Activated T-helper 2 cell treated with anti-CD3 and anti-CD28 coated beads, Interferon-gamma antibody, Interleukin-2, Interleukin-4, amounts not matched to agents 10 μg/mL and 5 μg/mL and 100 μg/mL, durations not matched to agents 14 hours and 24 hours and 36 hours (primary cell): ENCODE measurements at regions not wholly inside any gene's neighbourhood (a gene's known extent, or its start where the extent isn't known, plus 50 kb on each side); places are given as distances from the start of the nearest gene placed in this dataset.

Source experiments
- DNase-seq: peaks from one replicate; pipeline ENCODE4 v3.0.0; 2021; ENCODE audit warnings: low spot score
- H3K27ac Mint-ChIP-seq: one replicate; pipeline ENCODE4 v1.8.0; 2021; ENCODE audit warnings: mixed read lengths
- H3K27me3 Mint-ChIP-seq: one replicate; pipeline ENCODE4 v1.8.0; 2021; ENCODE audit warnings: low read depth, mixed read lengths
- H3K36me3 Mint-ChIP-seq: one replicate; pipeline ENCODE4 v1.8.0; 2021; ENCODE audit warnings: low read depth, mixed read lengths
- H3K4me1 Mint-ChIP-seq: one replicate; pipeline ENCODE4 v1.8.0; 2021; ENCODE audit warnings: low read depth, mixed read lengths
- H3K4me3 Mint-ChIP-seq: one replicate; pipeline ENCODE4 v1.8.0; 2021; ENCODE audit warnings: low read depth, mild to moderate bottlenecking, moderate library complexity, mixed read lengths
- H3K9me3 Mint-ChIP-seq: one replicate; pipeline ENCODE4 v1.8.0; 2021; ENCODE audit warnings: mixed read lengths
- intact Hi-C: fragments of 100-400 bp; cut with micrococcal nuclease; formaldehyde crosslinking; loops from one replicate; pipeline ENCODE4 v1.15.1; 2023

- intact Hi-C loops, result no loop called here
- H3K36me3 Mint-ChIP-seq, result no peaks in the 10 kb centered on the region
- H3K9me3 Mint-ChIP-seq, result peaks cover 10% of the 10 kb centered on the region
- peak overlapping the region; percentile 71 for H3K27ac Mint-ChIP-seq
- peaks cover 31% of the 10 kb centered on the region for H3K4me1 Mint-ChIP-seq
- peak overlapping the region; percentile 30 for H3K4me3 Mint-ChIP-seq
- peak; percentile 32 for DNase-seq
- no peaks in the 10 kb centered on the region for H3K27me3 Mint-ChIP-seq
Measured at GRCh38 chr20:52410182-52410647, 218.6 kb upstream of the ZFP64 start.

GRCh38 chr20:52405986-52406385 lies 214.4 kb upstream of the ZFP64 start:
- Mint-ChIP-seq H3K27me3 (no peaks in the 10 kb centered on the region), H3K4me3 (no peak overlapping the region), H3K9me3 (peaks cover 4% of the 10 kb centered on the region)

GRCh38 chr20:52405417-52405816 lies 213.8 kb upstream of the ZFP64 start:
- Mint-ChIP-seq H3K4me3 (no peak overlapping the region), H3K36me3 (no peaks in the 10 kb centered on the region), H3K4me1 (peaks cover 41% of the 10 kb centered on the region), H3K27me3 (no peaks in the 10 kb centered on the region), H3K27ac (peak overlapping the region; percentile 17), H3K9me3 (peaks cover 4% of the 10 kb centered on the region)
- intact Hi-C loops, result loop anchor here (2.0 to 10.0 kb wide), 3 partner anchors 569 to 812 kb away; partner anchors contain the start of gene TSHZ2
- DNase-seq, result no peak

More at GRCh38 chr20:52405986-52406385, 214.4 kb upstream of the ZFP64 start:
- Mint-ChIP-seq H3K36me3 (no peaks in the 10 kb centered on the region), H3K27ac (no peak overlapping the region), H3K4me1 (peaks cover 46% of the 10 kb centered on the region)
- DNase-seq, result no peak
- intact Hi-C loops, result loop anchor here (2.0 to 10.0 kb wide), 3 partner anchors 569 to 811 kb away; partner anchors contain the start of gene TSHZ2

- H3K4me3 Mint-ChIP-seq, result no peak overlapping the region
- H3K27ac Mint-ChIP-seq, result peak overlapping the region; percentile 17
- no peaks in the 10 kb centered on the region for H3K27me3 Mint-ChIP-seq
- no peak for DNase-seq
- peaks cover 33% of the 10 kb centered on the region for H3K4me1 Mint-ChIP-seq
- H3K36me3 Mint-ChIP-seq, result no peaks in the 10 kb centered on the region
- intact Hi-C loops, result loop anchor here (2.0 to 10.0 kb wide), 3 partner anchors 570 to 813 kb away; partner anchors contain the start of gene TSHZ2
- peaks cover 4% of the 10 kb centered on the region for H3K9me3 Mint-ChIP-seq
Measured at GRCh38 chr20:52404671-52405070, 213.1 kb upstream of the ZFP64 start.

- Mint-ChIP-seq H3K9me3 (peaks cover 4% of the 10 kb centered on the region), H3K4me3 (no peak overlapping the region), H3K27me3 (no peaks in the 10 kb centered on the region), H3K36me3 (no peaks in the 10 kb centered on the region), H3K4me1 (peaks cover 30% of the 10 kb centered on the region), H3K27ac (no peak overlapping the region)
- DNase-seq, result no peak
- intact Hi-C loops, result loop anchor here (1.0 to 10.0 kb wide), 2 partner anchors 96 to 572 kb away; partner anchors contain the start of gene TSHZ2
Measured at GRCh38 chr20:52402950-52403349, 211.4 kb upstream of the ZFP64 start.

GRCh38 chr20:52402514-52402913 lies 210.9 kb upstream of the ZFP64 start:
- Mint-ChIP-seq H3K4me1 (peaks cover 30% of the 10 kb centered on the region), H3K36me3 (no peaks in the 10 kb centered on the region), H3K27me3 (no peaks in the 10 kb centered on the region), H3K9me3 (peaks cover 4% of the 10 kb centered on the region), H3K27ac (no peak overlapping the region), H3K4me3 (no peak overlapping the region)
- no peak for DNase-seq
- intact Hi-C loops, result loop anchor here (10.0 kb wide), 1 partner anchor 572 kb away; the partner anchor contains the start of gene TSHZ2

- no peaks in the 10 kb centered on the region for H3K27me3 Mint-ChIP-seq
- intact Hi-C loops, result loop anchor here (10.0 kb wide), 1 partner anchor 573 kb away; the partner anchor contains the start of gene TSHZ2
- no peak overlapping the region for H3K4me3 Mint-ChIP-seq
- no peaks in the 10 kb centered on the region for H3K36me3 Mint-ChIP-seq
- H3K4me1 Mint-ChIP-seq, result peaks cover 27% of the 10 kb centered on the region
- DNase-seq, result no peak
- H3K27ac Mint-ChIP-seq, result no peak overlapping the region
- no peaks in the 10 kb centered on the region for H3K9me3 Mint-ChIP-seq
Measured at GRCh38 chr20:52401431-52401830, 209.9 kb upstream of the ZFP64 start.

GRCh38 chr20:52399352-52399751 lies 207.8 kb upstream of the ZFP64 start:
- no peak for DNase-seq
- H3K9me3 Mint-ChIP-seq, result no peaks in the 10 kb centered on the region
- intact Hi-C loops, result no loop called here

GRCh38 chr20:52389606-52390005 lies 198.0 kb upstream of the ZFP64 start:
- Mint-ChIP-seq H3K27ac (no peak overlapping the region), H3K36me3 (no peaks in the 10 kb centered on the region), H3K4me3 (no peak overlapping the region), H3K9me3 (no peaks in the 10 kb centered on the region), H3K4me1 (no peaks in the 10 kb centered on the region), H3K27me3 (no peaks in the 10 kb centered on the region)
- DNase-seq, result no peak
- intact Hi-C loops, result no loop called here

More at GRCh38 chr20:52399352-52399751, 207.8 kb upstream of the ZFP64 start:
- H3K4me1 Mint-ChIP-seq, result peaks cover 8% of the 10 kb centered on the region
- no peaks in the 10 kb centered on the region for H3K36me3 Mint-ChIP-seq
- H3K27ac Mint-ChIP-seq, result no peak overlapping the region
- H3K27me3 Mint-ChIP-seq, result no peaks in the 10 kb centered on the region
- H3K4me3 Mint-ChIP-seq, result no peak overlapping the region

- Mint-ChIP-seq H3K36me3 (no peaks in the 10 kb centered on the region), H3K27ac (no peak overlapping the region), H3K27me3 (no peaks in the 10 kb centered on the region), H3K4me1 (no peaks in the 10 kb centered on the region), H3K4me3 (no peak overlapping the region), H3K9me3 (no peaks in the 10 kb centered on the region)
- intact Hi-C loops, result no loop called here
- DNase-seq, result no peak
Measured at GRCh38 chr20:52383995-52384621, 192.5 kb upstream of the ZFP64 start.

- no peak for DNase-seq
- H3K27ac Mint-ChIP-seq, result no peak overlapping the region
- H3K4me3 Mint-ChIP-seq, result no peak overlapping the region
- H3K4me1 Mint-ChIP-seq, result no peaks in the 10 kb centered on the region
- intact Hi-C loops, result no loop called here
- no peaks in the 10 kb centered on the region for H3K36me3 Mint-ChIP-seq
- no peaks in the 10 kb centered on the region for H3K27me3 Mint-ChIP-seq
- H3K9me3 Mint-ChIP-seq, result no peaks in the 10 kb centered on the region
Measured at GRCh38 chr20:52382933-52383332, 191.4 kb upstream of the ZFP64 start.

- Mint-ChIP-seq H3K27ac (no peak overlapping the region), H3K4me1 (no peaks in the 10 kb centered on the region), H3K36me3 (no peaks in the 10 kb centered on the region), H3K27me3 (no peaks in the 10 kb centered on the region), H3K4me3 (no peak overlapping the region), H3K9me3 (no peaks in the 10 kb centered on the region)
- no peak for DNase-seq
- intact Hi-C loops, result loop anchor here (2.0 to 5.0 kb wide), 3 partner anchors 68 to 253 kb away; no protein-coding TSS in a partner anchor
Measured at GRCh38 chr20:52379723-52380336, 188.3 kb upstream of the ZFP64 start.

- no peaks in the 10 kb centered on the region for H3K27me3 Mint-ChIP-seq
- intact Hi-C loops, result no loop called here
- H3K36me3 Mint-ChIP-seq, result no peaks in the 10 kb centered on the region
Measured at GRCh38 chr20:52372169-52372568, 180.6 kb upstream of the ZFP64 start.

More at GRCh38 chr20:52372169-52372568, 180.6 kb upstream of the ZFP64 start:
- Mint-ChIP-seq H3K27ac (no peak overlapping the region), H3K4me3 (no peak overlapping the region), H3K9me3 (no peaks in the 10 kb centered on the region), H3K4me1 (no peaks in the 10 kb centered on the region)
- DNase-seq, result no peak
